OCI-M1 (cell line): ENCODE measurements at regions not wholly inside any gene's neighbourhood (a gene's known extent, or its start where the extent isn't known, plus 50 kb on each side); places are given as distances from the start of the nearest gene placed in this dataset.
"Not testable (repeated sequence)": the region's sequence is repeated elsewhere in the genome, so short reads cannot be mapped to it uniquely, and the experiment has no call there.

Experiments used
- DNase-seq: peaks from one replicate; lab custom pipeline; 2025; lab: John Stamatoyannopoulos, UW

DNA sequence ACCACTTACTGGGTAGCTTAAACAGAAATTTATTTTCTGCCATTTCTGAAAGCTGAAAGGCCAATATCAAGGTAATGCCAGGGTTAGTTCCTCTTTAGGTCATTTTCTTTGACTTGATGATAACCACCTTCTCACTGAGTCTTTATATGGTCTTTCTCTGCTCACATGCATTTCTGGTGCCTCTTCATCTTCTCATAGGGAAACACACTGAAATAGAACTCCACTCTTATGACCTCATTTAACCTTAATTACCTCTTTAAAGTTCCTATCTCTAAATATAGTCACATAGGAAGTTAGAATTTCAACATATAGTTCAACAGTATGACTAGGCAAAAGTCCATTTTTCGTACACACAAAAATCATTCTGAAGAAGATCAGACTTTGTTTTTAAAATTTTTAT is 616.8 kb upstream of the VRK2 start:
- peak; percentile 59 for DNase-seq

DNA sequence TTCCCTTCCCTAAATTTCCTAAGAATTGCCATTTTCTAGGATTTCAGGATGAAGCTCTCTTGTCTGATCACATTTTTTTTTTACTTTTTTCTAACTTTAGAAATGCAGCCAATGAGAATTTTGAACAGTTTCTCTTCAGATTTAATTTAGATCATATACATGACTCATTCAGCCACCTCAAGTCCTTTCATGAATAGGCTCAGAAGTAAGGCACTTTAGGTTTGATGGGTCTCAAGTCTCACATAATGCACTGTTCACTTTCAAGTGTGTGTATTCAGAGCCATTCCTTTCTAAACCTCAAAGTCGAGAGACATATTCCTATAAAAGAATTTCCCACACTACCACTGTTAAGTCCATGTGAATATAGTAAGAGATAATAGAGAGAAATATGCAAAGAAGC is 614.1 kb upstream of the VRK2 start:
- peak; percentile 8 for DNase-seq

DNA sequence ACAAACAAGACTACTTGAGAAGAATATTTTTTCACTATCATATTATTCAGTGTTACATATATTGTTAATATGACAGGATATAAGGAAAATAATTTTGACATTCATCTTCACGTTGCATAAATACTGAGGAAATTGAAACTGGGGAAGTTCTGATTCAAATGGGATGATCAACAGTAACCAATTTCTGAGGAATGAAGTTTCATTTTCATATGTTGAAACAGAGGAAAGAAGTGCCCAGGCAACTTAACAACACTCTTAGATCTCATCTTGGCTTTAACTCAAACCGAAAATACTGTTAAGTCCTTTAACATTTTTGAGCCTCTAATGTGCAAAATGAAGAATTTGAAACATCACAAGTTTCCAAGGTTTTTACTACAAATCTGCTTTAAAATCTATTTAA is 612.2 kb upstream of the VRK2 start:
- peak; percentile 35 for DNase-seq

DNA sequence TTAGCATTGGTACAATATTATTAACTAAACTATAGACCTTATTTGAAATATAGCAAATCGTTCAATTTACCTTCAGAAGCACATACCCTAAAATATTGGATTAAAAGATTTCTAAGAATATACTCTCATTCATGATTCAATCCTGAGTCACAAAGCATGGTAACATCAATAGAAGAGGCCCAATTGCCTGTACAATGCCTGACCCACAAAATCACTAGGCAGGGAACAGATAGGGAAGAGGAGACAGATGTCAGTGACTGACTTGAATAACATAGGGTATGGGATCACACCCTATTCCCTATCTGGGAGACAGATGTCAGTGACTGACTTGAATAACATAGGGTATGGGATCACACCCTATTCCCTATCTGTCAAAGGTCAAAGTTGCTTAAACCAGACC is 611.6 kb upstream of the VRK2 start:
- peak; percentile 19 for DNase-seq

DNA sequence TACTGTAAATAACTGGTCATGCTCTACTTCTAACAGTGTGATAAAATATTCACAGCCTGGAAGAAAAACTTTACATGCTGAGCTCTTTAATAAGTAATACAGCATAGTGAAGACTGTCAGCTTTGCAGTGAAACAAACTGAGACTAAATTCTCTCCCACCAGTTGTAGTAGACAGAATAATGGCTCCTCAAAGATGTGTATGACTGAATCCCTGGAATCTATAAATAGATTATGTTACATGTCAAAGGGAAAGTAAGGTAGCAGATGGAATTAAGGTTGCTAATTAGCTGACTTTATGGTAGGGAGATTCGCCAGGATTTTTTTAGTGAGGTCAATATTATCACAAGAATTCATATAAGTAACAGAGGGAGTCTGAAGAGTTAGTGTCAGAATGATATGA is 609.5 kb upstream of the VRK2 start:
- DNase-seq = no peak

DNA sequence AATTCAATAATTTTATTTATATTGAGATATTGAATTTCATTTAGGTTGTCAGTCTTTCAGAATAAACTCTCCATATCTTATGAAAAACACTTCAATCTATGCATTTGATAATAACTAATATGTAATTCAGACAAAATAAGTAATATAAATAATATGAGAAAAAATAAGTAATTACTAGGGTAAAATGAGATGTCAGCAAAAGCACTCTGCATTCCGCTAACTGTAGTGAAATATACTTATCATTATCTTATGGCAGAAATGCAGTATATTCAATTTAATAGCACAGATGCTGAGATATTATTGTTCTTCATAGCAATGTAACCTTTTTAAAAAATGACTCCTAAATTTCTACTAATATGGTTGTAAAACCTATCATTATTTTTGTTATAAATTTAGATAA is 606.2 kb upstream of the VRK2 start:
- no peak for DNase-seq

DNA sequence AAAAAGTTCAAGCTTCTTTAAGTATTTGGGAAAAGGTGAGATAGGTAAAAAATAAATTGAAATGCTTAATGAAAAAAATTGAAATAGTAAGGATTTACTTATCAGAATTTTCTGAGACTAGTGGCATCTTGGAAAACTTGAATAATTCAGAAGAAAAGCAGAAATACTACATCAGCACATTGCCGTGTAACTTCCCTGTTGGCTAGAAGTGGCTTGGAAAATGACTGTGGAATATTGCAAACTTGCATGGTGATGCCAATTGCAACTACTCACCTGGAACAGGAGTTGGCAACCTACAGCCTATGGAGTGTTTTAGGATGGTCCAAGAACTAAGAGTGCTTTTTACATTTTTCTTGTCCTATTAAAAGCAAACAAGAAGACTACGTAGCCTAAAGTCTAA is 603.5 kb upstream of the VRK2 start:
- DNase-seq = no peak

DNA sequence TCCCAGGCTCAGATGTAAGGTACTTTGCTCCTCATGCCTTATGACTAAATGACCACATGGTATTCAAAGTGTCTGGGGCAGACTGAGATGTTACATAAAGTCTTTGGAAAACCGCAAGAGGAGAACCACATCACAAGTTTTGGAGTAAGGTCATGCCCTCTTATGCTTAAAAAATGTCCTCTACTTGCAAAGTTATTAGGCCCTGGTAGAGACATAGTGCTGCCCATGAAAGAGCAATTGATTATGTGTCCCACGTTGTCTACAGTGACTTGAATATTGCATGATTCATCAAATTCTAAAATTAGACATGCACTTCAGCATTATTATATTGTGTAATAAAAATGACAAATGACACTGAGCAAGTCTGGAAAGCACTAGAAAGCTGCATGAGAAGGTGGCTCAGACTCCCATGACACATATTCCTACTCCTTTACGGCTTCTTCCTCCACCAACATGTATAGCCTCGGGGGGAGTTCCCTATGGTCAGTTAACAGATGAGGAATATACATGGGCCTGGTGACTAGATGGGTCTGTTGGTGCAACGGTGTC is 602.6 kb upstream of the VRK2 start:
- peak; percentile 18 for DNase-seq

DNA sequence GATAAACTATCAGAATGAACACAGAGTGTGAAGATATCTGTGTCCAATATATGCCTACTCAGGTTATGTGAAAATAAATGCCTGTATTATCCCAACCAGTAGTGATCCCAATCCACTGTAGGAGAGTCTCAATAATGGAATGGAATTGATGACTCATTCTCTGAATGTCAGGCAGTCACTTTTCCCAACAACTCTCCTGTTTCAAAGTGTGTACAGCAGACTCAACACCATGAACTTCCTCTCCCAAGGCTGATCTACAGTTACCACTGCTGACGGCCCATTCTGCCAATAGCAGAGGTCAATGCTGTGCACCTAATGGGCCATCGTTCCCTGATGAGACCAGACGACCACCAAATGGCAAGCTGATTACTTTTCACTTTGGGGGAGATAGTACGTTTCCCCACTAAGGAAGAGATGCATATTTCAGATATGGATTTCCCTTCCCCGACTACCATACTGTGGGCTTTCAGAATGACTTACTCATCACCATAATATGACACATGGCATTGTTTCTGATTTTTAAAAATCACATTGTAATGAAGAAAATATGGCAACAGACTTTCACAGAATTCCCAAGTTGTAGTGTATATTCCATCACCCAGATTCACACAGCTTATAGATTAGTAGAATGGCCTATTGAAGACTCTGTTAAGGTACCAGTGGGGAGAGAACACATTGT is 601.7 kb upstream of the VRK2 start:
- DNase-seq = no peak

DNA sequence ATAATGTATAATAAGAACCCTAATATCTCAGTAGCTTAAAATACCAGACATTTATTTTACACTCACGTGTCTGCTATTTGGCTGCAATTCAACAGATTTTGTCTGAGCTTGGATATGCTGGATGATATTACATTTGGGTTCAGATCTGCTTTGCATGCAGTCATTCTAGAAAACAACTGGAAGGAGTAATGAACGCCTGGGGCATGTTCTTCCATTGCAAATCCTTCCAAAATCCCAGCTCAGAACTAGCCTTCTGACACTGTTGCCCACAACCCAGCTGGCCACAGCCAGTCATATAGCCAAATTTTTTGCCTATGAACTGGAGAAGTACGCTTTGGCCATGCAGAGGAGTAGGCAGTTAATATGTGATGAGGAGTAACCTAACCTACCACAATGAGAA is 597.8 kb upstream of the VRK2 start:
- DNase-seq = no peak

DNA sequence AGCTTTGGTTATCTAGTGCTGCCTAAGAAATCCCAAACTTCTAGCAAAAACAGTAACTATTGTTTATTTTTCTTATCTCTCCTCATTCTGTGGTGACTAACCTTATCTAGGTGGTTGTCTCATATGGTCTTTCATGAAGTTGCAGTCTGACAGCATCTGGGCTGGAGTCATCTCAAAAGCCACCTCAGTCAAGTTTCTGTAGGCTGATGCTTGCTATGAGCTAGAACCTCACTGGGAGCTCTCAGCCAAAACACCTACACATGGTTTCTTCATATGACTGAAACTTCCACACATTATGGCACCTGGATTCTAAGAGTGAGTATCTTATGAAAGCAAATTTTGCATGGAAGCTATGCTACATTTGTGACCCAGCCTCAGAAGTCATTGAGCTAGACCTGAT is 596.4 kb upstream of the VRK2 start:
- DNase-seq = no peak

DNA sequence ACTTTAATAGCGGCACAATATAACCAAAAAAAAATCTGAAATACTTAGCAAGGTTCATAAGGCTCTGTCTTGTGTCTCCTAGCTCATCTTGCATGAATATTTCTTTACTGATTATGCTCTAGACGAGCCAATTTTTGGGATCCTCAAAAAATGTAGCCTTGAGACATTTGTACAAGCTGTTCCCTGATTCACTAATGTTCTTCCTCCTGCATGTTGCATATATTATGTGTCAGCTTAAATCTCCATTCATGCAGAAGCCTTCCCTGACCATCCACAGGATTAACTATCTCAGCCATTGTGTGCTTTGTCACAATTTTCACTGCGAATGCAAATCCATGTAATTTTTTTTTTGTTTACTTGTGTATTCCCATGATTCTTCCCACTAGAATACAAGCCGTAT is 594.0 kb upstream of the VRK2 start:
- DNase-seq = no peak

DNA sequence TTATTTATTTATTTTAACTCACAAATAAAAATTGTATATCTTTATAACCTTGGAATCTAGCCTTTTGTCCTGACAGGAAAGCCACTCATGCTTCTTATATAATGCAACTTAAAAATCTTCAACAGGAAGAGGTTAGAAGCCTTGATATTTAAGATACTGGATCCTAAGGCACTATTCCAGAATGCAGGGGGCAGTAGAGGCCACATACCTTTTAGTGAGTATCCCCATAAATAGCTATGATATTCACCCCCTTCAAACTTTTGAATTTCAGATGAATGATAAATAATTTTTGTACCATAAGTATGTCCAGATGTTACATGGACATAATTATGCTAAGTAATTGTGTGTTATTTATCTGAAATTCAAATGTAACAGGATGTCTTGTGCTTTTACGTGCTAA is 592.7 kb upstream of the VRK2 start:
- DNase-seq = peak; percentile 4

DNA sequence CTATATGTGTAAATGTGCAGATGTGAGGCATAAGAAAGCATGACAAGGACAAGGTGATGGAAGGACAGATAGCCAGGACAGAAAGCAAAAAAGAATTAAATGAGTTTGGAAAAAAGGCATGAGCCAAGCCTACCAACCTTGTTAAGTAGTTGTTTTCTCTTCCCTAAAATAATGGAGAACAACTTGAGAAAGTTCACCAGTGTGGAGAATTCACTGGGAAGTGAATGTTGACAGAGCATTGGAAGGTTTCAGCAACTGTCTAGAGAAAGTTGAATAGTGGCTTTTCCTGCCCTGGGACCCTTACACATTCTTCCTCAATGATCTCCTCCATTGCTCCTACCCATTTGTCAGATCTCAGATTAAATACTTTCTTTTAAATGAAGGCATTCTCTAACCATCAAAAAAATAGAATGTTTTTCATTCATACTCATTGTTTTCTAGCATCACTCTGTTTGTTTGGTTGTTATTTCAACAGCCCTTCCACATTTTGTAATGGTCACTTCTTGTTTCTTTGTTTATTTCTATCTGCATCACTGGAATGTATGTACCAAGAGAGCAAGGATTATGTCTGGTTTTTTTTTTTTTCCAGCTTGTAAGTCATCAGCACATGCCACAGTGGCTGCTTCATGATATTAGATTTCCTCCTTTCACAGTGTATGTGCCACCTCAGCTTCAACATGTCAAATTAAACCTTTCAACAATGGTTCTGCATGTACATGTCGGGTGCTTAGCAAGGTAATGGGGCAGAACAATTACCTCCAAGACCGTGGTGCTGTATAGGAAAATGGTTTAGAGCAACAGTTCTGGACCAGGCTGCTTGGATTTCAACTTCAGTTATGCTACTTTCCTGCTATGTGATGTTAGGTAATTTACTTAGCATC is 586.0 kb upstream of the VRK2 start:
- no peak for DNase-seq

DNA sequence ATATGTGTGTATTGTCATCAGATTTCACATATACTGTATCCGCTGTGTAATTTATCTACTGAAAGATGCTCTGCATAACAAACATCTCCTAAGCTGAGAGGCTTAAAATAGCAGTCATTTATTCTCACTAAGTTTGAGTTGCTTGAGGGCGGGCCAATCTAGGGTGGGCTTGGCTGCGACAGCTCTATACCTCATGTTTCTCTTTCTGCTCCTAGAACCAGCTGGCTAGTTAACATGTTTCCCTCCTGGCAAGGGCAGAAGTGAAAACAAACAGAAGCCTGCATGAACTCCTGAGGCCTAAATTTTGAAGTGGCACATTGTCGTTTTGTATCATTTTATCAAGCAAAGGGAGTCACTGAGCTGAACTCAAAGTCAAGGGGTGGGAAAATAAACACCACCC is 585.0 kb upstream of the VRK2 start:
- no peak for DNase-seq

DNA sequence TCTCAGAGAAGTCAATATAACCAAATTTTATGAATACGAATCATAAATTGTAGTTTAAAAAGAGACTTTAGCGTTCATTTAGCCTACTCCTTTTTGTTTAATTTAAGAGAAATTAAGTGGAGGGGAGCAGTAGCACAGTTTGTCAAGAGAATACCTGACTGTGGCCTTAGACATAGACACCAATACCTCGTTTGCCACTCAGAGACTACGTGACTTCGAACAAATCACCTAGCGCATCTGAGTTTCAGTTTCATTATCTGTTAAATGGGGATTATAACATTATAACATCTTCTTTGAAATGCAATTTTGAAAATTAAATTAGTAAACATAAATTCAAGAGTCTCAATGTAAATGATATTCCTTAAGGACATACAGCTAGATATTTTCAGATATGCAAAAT is 581.5 kb upstream of the VRK2 start:
- no peak for DNase-seq

DNA sequence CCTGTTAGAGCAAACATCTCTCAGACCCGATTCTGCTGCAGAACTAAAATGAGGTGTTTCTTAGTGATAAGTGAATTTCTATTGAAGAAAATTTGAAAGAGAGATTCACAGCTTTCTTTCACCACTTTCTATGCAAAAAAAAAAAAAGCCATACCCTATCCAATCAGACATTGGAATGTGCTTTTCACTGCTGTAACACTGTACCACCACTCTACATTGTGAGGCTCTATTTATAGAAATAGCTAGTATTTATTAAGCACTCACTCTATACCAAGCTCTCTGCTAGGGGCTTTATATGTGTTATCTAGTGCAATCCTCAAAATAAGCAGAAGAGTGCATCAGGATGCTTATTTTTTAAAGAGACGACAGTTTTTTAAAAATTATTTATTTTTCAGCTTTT is 580.6 kb upstream of the VRK2 start:
- no peak for DNase-seq

DNA sequence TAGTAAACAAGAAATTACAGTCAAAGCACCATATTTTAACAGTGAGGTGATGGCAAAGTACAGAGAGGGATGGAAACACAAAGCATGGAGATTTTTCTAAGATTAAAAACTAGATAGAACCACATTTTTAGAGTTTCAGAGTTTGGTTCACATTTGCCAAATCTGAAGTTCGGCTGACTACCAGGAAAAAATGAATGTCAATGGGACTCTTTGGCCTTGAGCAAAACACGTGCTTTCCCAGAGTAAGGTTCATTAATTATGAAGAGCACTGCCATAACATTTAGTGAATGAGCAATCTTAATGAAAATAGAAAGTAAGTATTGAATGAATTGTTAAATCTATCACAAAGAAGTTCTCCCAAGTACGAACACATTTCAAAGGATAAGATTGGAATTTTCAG is 571.2 kb upstream of the VRK2 start:
- DNase-seq = no peak

DNA sequence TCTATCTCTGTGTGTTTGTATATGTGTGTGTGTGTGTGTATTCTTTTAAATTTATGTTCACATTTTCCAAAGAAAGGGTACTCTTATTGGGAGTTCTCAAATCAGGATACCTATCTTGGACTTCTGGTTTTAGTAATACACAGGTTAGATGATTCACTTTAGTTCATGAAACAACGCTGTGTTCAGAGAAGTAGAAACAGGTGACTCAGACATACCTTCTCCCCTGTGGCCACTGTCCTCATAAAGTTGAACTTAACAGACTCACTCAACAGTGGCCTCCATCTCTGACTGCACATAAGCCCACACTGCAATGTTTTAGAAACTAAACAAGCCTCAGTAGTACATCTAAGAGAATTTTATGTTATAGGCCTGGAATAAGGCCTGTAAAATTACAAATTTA is 566.6 kb upstream of the VRK2 start:
- no peak for DNase-seq

DNA sequence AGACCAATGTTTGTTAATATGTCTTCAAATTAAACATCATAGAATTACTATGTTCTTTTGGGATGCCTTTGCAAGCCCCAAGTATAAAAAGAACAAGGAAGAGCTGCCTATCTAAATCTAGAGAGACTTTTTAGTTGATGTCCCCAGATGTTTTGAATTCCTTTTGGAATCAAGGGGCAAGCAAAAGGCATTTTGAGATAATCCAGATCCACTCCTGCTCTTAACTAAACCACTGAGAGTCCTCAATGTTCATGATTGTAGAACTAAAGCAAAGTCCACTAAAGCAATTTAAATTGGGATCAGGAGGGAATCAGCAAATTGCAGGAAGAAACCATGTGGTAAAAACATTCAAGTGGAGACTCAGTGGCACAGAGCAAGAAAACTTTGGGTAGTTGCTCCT is 558.5 kb upstream of the VRK2 start:
- DNase-seq = no peak

DNA sequence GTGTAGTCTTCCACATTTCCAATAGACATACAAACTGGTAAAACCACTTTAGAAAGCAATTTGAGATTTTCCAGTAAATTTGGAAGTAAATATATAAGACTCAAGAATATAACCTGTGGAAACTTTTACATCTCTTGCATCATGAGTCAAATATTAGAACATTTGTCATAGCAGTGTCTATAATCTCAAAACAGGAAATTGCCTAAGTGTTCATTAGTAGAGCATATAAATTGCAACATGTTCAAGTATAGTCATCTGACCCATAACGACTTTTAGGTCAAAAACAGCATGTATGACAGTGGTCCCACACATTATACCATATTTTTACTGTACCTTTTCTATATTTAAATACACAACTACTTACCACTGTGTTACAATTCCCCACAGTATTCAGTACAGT is 555.9 kb upstream of the VRK2 start:
- DNase-seq = no peak

DNA sequence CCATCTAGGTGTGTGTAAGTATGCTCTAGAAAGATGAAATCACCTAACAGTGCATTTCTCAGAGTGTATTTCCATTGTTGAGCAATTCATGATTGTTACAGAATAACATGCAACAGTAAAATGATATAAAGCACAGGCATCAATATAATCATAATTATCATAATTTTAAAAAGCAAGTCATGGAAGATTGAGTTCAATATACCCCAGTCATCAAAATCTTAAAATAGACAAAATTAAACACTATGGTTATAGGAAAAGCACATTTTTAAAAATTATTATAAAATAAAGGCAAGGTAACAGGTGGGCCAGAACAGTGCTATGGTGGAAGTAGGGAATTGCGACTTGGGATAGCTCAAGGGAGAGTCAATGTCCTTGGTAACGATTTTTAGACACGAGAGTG is 555.4 kb upstream of the VRK2 start:
- DNase-seq = no peak

DNA sequence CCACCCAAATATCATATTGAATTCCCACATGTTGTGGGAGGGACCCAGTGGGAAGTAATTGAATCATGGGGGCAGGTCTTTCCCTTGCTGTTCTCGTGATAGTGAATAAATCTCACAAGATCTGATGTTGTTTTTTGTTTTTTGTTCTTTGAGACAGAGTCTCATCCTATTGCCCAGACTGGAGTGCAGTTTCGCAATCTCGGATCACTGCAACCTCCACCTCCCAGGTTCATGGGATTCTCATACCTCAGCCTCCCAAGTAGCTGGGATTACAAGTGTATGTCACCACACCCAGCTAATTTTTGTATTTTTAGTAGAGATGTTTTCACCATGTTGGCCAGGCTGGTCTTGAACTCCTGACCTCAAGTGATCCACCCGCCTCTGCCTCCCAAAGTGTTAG is 552.6 kb upstream of the VRK2 start:
- DNase-seq = not testable (repeated sequence)
